ENCODE measurements at regions not wholly inside any gene's neighbourhood (a gene's known extent, or its start where the extent isn't known, plus 50 kb on each side); places are given as distances from the start of the nearest gene placed in this dataset.

- Mint-ChIP-seq H3K4me1 (no peaks in the 10 kb centered on the region), H3K9me3 (no peaks in the 10 kb centered on the region), H3K36me3 (ENCODE audit: low read depth) (no peaks in the 10 kb centered on the region), H3K4me3 (no peak overlapping the region), H3K27ac (no peak overlapping the region), H3K27me3 (peaks cover 25% of the 10 kb centered on the region)
- no peak for DNase-seq
- no peak for TF ChIP-seq CTCF (IDR thresholded peaks at IDR 0.05)
- ChIA-PET POLR2A (no interaction called here), CTCF (no interaction called here)
- intact Hi-C loops (cut with micrococcal nuclease), result no loop called here
- no peak for ATAC-seq (ENCODE audit: low read depth)
Observed at GRCh38 chr1:38690790-38691449, 168.7 kb downstream of the RRAGC start.

- ATAC-seq (ENCODE audit: low read depth), result no peak
- H3K36me3 Mint-ChIP-seq (ENCODE audit: low read depth), result no peaks in the 10 kb centered on the region
- ChIA-PET CTCF (no interaction called here), POLR2A (no interaction called here)
- no peak overlapping the region for H3K4me3 Mint-ChIP-seq
- no peaks in the 10 kb centered on the region for H3K9me3 Mint-ChIP-seq
- DNase-seq, result no peak
- no peak overlapping the region for H3K27ac Mint-ChIP-seq
- intact Hi-C loops (cut with micrococcal nuclease), result no loop called here
- H3K27me3 Mint-ChIP-seq, result peaks cover 27% of the 10 kb centered on the region
- H3K4me1 Mint-ChIP-seq, result no peaks in the 10 kb centered on the region
- TF ChIP-seq CTCF (IDR thresholded peaks at IDR 0.05), result no peak
Observed at GRCh38 chr1:38686927-38687255, 172.7 kb downstream of the RRAGC start.

GRCh38 chr1:38686167-38686926 is 173.2 kb downstream of the RRAGC start:
- no peak for ATAC-seq (ENCODE audit: low read depth)
- intact Hi-C loops (cut with micrococcal nuclease), result no loop called here
- H3K4me1 Mint-ChIP-seq, result no peaks in the 10 kb centered on the region
- no peak for DNase-seq
- TF ChIP-seq CTCF (IDR thresholded peaks at IDR 0.05), result no peak
- no peak overlapping the region for H3K27ac Mint-ChIP-seq
- H3K36me3 Mint-ChIP-seq (ENCODE audit: low read depth), result no peaks in the 10 kb centered on the region
- ChIA-PET CTCF (interaction anchor here (1.1 kb wide), 1 partner anchor 15 kb away, joined by 3 read pairs; no protein-coding TSS in a partner anchor), POLR2A (no interaction called here)
- H3K27me3 Mint-ChIP-seq, result peaks cover 27% of the 10 kb centered on the region
- H3K4me3 Mint-ChIP-seq, result no peak overlapping the region
- H3K9me3 Mint-ChIP-seq, result no peaks in the 10 kb centered on the region

- Mint-ChIP-seq H3K27ac (no peak overlapping the region), H3K9me3 (no peaks in the 10 kb centered on the region), H3K4me1 (no peaks in the 10 kb centered on the region), H3K27me3 (peaks cover 25% of the 10 kb centered on the region), H3K36me3 (ENCODE audit: low read depth) (no peaks in the 10 kb centered on the region), H3K4me3 (no peak overlapping the region)
- intact Hi-C loops (cut with micrococcal nuclease), result no loop called here
- ATAC-seq (ENCODE audit: low read depth) (no peak), DNase-seq (no peak)
- ChIA-PET CTCF (interaction anchor here (1.1 kb wide), 1 partner anchor 14 kb away, joined by 3 read pairs; no protein-coding TSS in a partner anchor), POLR2A (no interaction called here)
- TF ChIP-seq CTCF (IDR thresholded peaks at IDR 0.05), result no peak
Observed at GRCh38 chr1:38685388-38685787, 174.2 kb downstream of the RRAGC start.

- intact Hi-C loops (cut with micrococcal nuclease), result no loop called here
- Mint-ChIP-seq H3K27ac (no peak overlapping the region), H3K36me3 (ENCODE audit: low read depth) (no peaks in the 10 kb centered on the region), H3K27me3 (peaks cover 13% of the 10 kb centered on the region), H3K4me1 (no peaks in the 10 kb centered on the region), H3K9me3 (no peaks in the 10 kb centered on the region), H3K4me3 (no peak overlapping the region)
- no peak for DNase-seq
- no peak for ATAC-seq (ENCODE audit: low read depth)
- ChIA-PET POLR2A (no interaction called here), CTCF (no interaction called here)
- no peak for TF ChIP-seq CTCF (IDR thresholded peaks at IDR 0.05)
Observed at GRCh38 chr1:38680801-38681510, 178.6 kb downstream of the RRAGC start.

Measured in activated B cell treated with CpG ODN at 0.5 μM for 24 hours (primary cell).